Central memory CD8-positive, alpha-beta T cell (primary cell): ENCODE measurements at regions not wholly inside any gene's neighbourhood (a gene's known extent, or its start where the extent isn't known, plus 50 kb on each side); places are given as distances from the start of the nearest gene placed in this dataset.
"Not testable (repeated sequence)": the region's sequence is repeated elsewhere in the genome, so short reads cannot be mapped to it uniquely, and the experiment has no call there.

Source experiments
- ATAC-seq: fragments of 150-1000 bp; cut with Tn5 transposase; replicated peaks from 2 replicates; pipeline ENCODE4 v1.10.0; 2022; ENCODE audit warnings: mild to moderate bottlenecking, moderate FRiP score, moderate number of reproducible peaks; ENCODE audit not compliant: poor library complexity, severe bottlenecking; ENCODE audit errors: extremely low read depth
- DNase-seq, 2 donors: peaks; one replicate each; pipeline ENCODE4 v3.0.0; 2021; ENCODE audit warnings: low spot score in 2 of 2
- H3K27ac Mint-ChIP-seq: one replicate; pipeline ENCODE4 v1.8.0; 2022; ENCODE audit warnings: low read depth, mild to moderate bottlenecking, moderate library complexity, mixed read lengths
- H3K27me3 Mint-ChIP-seq: one replicate; pipeline ENCODE4 v1.8.0; 2022; ENCODE audit warnings: mixed read lengths
- H3K36me3 Mint-ChIP-seq: one replicate; pipeline ENCODE4 v1.8.0; 2022; ENCODE audit warnings: mild to moderate bottlenecking, moderate library complexity, mixed read lengths; ENCODE audit not compliant: insufficient read depth
- H3K4me1 Mint-ChIP-seq: one replicate; pipeline ENCODE4 v1.8.0; 2022; ENCODE audit warnings: mixed read lengths
- H3K4me3 Mint-ChIP-seq: one replicate; pipeline ENCODE4 v1.8.0; 2022; ENCODE audit warnings: mild to moderate bottlenecking, moderate library complexity, mixed read lengths
- H3K9me3 Mint-ChIP-seq: one replicate; pipeline ENCODE4 v1.8.0; 2022; ENCODE audit warnings: mixed read lengths

DNA sequence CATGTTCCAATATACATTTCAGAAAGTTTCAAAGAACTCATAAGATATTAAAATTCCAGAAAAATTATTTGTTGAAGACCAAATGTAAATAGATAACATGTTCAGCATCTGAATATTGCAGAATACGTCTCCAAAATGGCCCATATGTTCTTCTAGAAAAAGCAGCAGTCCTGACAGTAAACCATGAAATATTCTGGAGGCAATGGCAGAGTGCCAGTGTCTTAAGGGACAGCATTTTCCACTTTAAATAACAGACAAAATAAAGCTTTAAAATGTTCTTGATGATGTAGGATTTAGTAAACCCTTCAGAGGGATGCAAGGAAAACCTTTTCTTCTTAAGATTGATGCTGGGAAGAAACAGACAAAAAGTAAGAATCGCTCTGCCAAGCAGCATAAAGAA, 721.0 kb downstream of the NR2F1-AS1 start:
- Mint-ChIP-seq H3K27ac (no peak overlapping the region), H3K9me3 (no peaks in the 10 kb centered on the region), H3K4me3 (no peak overlapping the region), H3K36me3 (no peaks in the 10 kb centered on the region), H3K4me1 (no peaks in the 10 kb centered on the region), H3K27me3 (no peaks in the 10 kb centered on the region)
- no peak for ATAC-seq
- DNase-seq: no peak

DNA sequence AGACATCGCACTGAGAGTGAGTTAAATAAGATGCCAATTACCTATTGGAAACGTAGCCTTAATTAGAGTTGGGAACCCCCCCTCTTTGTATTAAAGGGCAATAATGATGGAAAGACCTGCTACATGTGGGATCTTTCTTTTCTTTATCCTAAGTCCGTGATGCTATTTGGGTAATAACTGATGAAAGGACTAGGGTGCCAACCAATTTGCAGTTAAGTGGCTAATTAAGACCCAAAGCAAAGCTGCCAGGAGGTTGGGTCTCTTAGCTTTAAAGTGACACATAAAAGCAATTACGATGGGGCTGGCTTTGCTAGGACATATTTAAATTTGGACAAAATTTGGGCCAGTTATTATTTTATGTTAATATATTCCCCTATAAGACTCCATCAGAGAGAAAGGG, 728.8 kb downstream of the NR2F1-AS1 start:
- H3K27ac Mint-ChIP-seq: no peak overlapping the region
- H3K9me3 Mint-ChIP-seq: peaks cover under 1% of the 10 kb centered on the region
- DNase-seq (no peak), ATAC-seq (no peak)
- H3K4me3 Mint-ChIP-seq: no peak overlapping the region
- no peaks in the 10 kb centered on the region for H3K27me3 Mint-ChIP-seq
- H3K36me3 Mint-ChIP-seq: no peaks in the 10 kb centered on the region
- H3K4me1 Mint-ChIP-seq: no peaks in the 10 kb centered on the region

DNA sequence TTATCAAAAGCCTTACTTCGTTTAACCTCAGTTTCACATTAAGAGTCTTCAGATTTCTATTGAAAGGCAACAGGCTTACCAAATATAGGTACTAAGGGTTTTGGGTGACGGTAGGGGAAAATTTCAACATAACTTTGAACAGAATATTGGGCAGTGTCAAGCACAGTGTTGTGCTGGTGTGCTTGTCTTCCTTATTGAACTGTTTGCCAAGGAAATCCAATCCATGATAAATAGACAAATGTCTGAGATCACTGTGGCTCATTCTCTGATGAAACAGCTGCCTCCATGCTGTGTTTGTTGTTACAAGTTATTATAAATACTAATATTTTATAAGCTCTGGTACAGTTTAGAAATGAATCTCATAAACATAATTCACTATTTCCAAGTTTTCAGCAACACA, 730.1 kb downstream of the NR2F1-AS1 start:
- H3K27ac Mint-ChIP-seq: no peak overlapping the region
- peaks cover 6% of the 10 kb centered on the region for H3K9me3 Mint-ChIP-seq
- H3K4me1 Mint-ChIP-seq: no peaks in the 10 kb centered on the region
- DNase-seq: no peak
- ATAC-seq: no peak
- no peaks in the 10 kb centered on the region for H3K27me3 Mint-ChIP-seq
- no peak overlapping the region for H3K4me3 Mint-ChIP-seq
- H3K36me3 Mint-ChIP-seq: no peaks in the 10 kb centered on the region

DNA sequence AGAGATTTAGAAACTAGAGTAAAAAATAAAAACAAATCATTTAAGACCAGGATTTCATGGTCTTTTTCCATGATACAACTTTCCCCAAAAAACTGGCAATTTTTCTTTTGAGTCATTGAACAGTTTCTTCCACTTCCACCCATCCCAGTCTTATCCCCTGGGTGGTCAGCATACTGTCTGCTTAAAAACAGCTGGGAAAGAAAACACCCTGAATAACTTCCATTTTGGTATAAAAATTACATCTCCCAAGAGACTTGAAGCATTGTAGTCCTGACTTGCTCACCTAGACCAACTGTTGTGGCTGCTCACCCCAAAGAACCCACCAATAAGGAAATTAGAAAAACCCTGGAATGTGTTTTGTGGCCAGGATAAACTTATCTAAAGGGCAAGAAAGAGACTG, 731.3 kb downstream of the NR2F1-AS1 start:
- Mint-ChIP-seq H3K4me3 (no peak overlapping the region), H3K36me3 (no peaks in the 10 kb centered on the region), H3K27me3 (no peaks in the 10 kb centered on the region), H3K4me1 (no peaks in the 10 kb centered on the region), H3K27ac (no peak overlapping the region), H3K9me3 (peaks cover 6% of the 10 kb centered on the region)
- no peak for DNase-seq
- ATAC-seq: no peak

DNA sequence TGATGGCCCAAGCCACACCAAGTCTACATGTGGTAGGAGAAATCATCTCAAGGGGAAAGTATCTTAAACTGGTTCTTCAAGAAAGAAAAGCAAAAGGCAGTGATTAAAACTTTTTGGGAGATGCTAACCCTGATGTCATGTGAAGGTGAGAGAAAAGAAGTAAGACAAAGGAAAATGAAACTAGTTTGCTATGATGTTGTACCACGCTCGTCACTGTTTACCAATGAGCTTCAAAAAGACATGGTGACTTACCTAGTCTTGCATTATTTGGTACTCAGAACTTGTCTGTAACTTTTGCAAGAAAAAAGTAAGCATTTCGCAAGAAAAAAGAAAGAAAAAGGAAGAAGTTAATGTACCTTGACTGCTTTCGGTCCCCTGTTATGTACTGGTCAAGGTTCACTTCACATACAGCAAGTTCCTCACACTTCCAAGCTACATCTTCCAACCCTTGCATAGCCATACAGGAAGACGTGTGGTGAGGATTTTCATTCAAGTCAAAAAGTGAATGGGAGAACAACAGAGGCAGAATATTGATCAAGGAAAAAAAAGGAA, 739.3 kb downstream of the NR2F1-AS1 start:
- Mint-ChIP-seq H3K27ac (no peak overlapping the region), H3K27me3 (no peaks in the 10 kb centered on the region), H3K4me1 (no peaks in the 10 kb centered on the region), H3K4me3 (no peak overlapping the region), H3K9me3 (peaks cover 12% of the 10 kb centered on the region), H3K36me3 (no peaks in the 10 kb centered on the region)
- DNase-seq: no peak
- ATAC-seq: no peak

DNA sequence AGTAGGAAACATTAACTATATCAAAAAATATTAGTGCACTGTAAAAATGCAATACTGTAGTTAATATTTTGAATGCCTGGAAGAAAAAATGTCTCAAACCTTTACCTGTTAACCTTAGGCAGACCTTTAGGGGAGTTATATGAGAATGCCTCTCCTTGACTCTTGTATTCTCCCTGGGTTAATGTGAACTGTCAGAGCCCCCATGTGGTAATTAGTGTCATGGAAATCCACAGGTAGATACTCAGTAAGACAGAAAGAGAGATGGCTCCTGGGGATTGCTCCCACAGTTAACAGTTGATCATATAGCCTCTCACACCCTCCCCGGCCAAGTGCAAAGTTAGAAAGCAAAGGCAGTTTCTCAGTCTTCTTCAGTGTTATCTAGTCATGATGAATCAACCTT, 742.8 kb downstream of the NR2F1-AS1 start:
- Mint-ChIP-seq H3K27me3 (no peaks in the 10 kb centered on the region), H3K36me3 (peaks cover 2% of the 10 kb centered on the region), H3K4me1 (no peaks in the 10 kb centered on the region), H3K9me3 (peaks cover 15% of the 10 kb centered on the region), H3K4me3 (no peak overlapping the region), H3K27ac (no peak overlapping the region)
- ATAC-seq: no peak
- DNase-seq: no peak

DNA sequence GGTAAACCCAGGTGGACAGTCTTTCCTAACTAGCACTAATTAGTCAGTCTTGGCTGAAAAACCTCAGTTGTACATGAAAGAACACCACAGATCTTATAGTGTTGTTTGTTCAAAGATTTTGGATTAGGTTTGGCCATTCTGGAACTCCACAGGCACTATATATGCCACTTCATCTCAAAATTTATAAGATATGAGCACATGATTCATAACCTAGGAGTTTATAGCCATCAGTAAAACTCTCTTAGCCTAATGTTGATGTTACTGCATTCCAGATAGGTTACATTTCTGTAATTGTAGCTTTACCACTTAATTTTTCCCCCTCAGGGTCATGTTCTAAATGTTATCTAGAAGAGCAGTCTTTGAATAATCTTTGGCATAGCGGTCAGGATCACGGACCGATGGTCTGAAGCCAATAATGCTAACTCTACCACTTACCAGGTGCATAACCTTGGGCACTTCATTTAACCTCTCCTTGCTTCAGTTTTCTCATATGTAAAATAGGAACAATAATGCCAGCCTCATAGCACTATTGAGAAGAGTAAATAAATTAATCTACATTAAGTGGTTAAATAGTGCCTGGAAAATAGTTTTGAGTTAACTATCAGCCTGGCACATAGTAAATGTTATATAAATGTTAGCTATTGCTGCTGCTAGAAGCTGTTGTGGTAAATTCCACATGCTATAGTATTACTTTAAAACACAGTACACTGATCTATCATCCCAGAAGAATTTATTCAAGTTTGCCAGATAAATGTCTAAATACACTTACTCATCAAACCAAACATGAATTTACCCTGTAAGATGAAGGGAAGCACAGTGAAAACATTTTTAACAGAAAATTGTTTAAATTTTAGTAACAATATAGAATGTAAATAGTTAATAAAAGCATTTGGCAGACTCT, 743.9 kb downstream of the NR2F1-AS1 start:
- H3K36me3 Mint-ChIP-seq: peaks cover 2% of the 10 kb centered on the region
- DNase-seq (no peak), ATAC-seq (no peak)
- no peak overlapping the region for H3K4me3 Mint-ChIP-seq
- no peaks in the 10 kb centered on the region for H3K4me1 Mint-ChIP-seq
- no peak overlapping the region for H3K27ac Mint-ChIP-seq
- H3K27me3 Mint-ChIP-seq: no peaks in the 10 kb centered on the region
- peaks cover 24% of the 10 kb centered on the region for H3K9me3 Mint-ChIP-seq

DNA sequence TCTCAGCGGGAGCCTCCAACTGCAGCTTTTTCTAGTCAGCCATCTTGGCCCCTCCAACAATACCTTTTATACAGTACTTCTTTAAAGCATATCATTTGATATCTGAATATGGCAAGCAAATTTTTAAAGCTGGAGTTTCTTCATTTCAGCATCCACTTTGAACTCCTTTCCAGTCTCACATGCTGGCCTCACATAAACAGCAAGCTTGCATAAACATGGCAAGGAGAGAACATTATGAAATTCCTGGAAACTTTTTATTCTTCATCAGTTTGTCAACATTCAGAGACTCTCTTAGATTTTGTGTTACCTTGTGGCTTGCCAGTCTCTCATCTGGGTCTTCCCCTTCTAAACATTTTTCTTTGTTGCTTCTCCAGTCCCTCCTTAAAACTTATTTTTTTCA, 745.3 kb downstream of the NR2F1-AS1 start:
- DNase-seq (no peak), ATAC-seq (no peak)
- Mint-ChIP-seq H3K36me3 (peaks cover 2% of the 10 kb centered on the region), H3K4me3 (no peak overlapping the region), H3K9me3 (peaks cover 18% of the 10 kb centered on the region), H3K27ac (no peak overlapping the region), H3K4me1 (no peaks in the 10 kb centered on the region), H3K27me3 (no peaks in the 10 kb centered on the region)

DNA sequence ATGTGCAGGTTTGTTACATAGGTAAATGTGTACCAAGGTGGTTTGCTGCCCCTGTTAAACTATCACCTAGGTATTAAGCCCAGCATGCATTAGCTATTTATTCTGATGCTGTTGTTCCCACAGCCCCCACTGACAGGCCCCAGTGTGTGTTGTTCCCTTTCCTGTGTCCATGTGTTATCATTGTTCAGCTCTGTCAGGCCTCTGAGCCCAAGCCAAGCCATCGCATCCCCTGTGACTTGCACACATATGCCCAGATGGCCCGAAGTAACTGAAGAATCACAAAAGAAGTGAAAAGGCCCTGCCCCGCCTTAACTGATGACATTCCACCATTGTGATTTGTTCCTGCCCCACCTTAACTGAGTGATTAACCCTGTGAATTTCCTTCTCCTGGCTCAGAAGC, 757.5 kb downstream of the NR2F1-AS1 start:
- not testable (repeated sequence) for H3K4me1 Mint-ChIP-seq, H3K36me3 Mint-ChIP-seq, DNase-seq, H3K4me3 Mint-ChIP-seq, ATAC-seq, H3K27ac Mint-ChIP-seq, H3K27me3 Mint-ChIP-seq
- peaks cover 15% of the 10 kb centered on the region for H3K9me3 Mint-ChIP-seq

DNA sequence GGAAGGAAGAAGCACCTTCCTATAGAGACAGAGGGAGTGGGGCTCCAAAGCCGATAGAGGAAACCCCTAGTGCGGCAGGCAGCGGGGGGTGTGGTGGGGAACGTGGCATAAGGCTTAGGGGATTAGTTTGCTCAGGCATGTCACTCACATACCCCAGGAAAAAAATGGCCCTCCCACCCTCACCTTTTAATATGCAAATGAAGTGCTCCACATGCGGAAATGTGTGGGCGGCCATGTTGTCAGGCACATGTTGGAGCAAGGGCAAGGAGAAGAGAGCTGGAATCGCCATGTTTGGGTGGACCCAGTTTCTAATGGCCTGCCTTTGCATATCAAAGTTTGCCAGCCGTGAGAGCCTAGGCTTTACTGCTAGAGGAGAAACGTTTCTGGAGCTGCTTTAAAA, 758.8 kb downstream of the NR2F1-AS1 start:
- H3K27me3 Mint-ChIP-seq: no peaks in the 10 kb centered on the region
- no peaks in the 10 kb centered on the region for H3K36me3 Mint-ChIP-seq
- no peak overlapping the region for H3K4me3 Mint-ChIP-seq
- ATAC-seq: no peak
- no peak overlapping the region for H3K27ac Mint-ChIP-seq
- no peaks in the 10 kb centered on the region for H3K4me1 Mint-ChIP-seq
- peaks cover 15% of the 10 kb centered on the region for H3K9me3 Mint-ChIP-seq
- no peak for DNase-seq

DNA sequence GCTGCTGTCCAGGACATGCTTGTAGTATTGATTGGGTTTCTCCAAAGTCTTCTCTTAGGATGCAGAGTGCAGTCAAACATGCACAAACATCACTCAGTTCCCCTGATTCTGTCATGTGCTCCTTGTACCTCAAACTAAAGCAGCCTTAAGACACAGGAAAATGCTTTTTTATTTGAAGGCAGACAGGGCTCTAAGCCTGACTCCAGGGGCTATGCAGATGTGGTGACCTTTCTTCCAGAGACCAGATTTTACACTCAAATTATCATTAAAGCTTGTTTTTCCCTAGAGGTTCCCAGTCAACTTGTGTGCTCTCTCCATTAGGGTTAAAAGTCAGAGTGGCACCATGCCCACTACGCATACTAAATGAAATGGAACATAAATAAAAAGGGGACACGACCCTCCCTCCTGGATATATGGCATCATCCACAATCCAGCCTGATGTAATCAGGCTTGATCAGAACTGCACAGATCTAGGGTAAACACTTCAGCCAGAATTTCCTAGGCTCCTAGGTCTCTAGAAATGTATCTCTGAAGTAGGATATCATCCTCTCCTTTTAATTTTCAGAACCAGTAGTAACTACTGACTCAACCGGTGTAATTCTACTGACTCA, 771.1 kb downstream of the NR2F1-AS1 start:
- peaks cover 10% of the 10 kb centered on the region for H3K9me3 Mint-ChIP-seq
- ATAC-seq: no peak
- H3K27me3 Mint-ChIP-seq: no peaks in the 10 kb centered on the region
- H3K4me3 Mint-ChIP-seq: no peak overlapping the region
- DNase-seq: no peak
- no peak overlapping the region for H3K27ac Mint-ChIP-seq
- H3K36me3 Mint-ChIP-seq: no peaks in the 10 kb centered on the region
- no peaks in the 10 kb centered on the region for H3K4me1 Mint-ChIP-seq

DNA sequence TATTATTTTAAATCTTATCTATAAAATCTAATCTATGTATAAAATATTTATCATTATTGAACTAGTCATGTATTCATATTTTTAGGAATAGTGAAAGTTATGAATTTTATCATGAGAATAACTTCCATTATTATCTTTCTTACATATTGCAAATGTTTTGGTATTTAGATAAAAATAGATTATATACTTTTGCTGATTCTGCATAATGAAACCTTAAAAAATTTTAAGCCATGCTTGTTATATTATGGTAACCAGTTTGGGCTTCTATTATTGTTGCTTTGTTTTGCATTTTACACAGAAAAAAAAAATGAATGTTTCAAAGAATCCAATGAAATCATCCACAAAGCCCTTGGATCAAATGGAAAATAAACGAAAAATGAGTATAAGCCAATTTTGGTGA, 772.5 kb downstream of the NR2F1-AS1 start:
- DNase-seq: no peak
- H3K4me3 Mint-ChIP-seq: no peak overlapping the region
- H3K9me3 Mint-ChIP-seq: peaks cover 6% of the 10 kb centered on the region
- no peaks in the 10 kb centered on the region for H3K4me1 Mint-ChIP-seq
- no peak overlapping the region for H3K27ac Mint-ChIP-seq
- no peak for ATAC-seq
- no peaks in the 10 kb centered on the region for H3K27me3 Mint-ChIP-seq
- H3K36me3 Mint-ChIP-seq: no peaks in the 10 kb centered on the region

DNA sequence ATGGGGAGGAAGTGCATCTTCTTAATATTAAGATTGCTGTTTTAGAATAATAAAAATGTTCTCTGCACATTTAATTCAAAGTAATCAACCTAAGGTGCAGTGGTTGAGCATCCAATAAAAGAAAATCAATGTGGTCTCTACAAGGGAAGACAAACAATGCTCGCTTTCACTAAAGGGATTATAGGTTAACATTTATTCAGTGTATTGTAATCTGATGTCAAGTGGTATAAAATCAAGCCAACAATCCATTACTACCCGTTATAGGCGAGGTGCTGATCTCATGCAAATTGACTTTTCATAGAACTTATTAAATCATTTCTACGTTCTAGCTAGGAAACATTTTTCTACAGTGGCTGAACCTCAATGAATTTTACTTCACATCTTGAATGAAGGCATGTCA, 773.9 kb downstream of the NR2F1-AS1 start:
- no peaks in the 10 kb centered on the region for H3K36me3 Mint-ChIP-seq
- no peak overlapping the region for H3K4me3 Mint-ChIP-seq
- ATAC-seq (no peak), DNase-seq (no peak)
- H3K9me3 Mint-ChIP-seq: peaks cover 5% of the 10 kb centered on the region
- H3K4me1 Mint-ChIP-seq: no peaks in the 10 kb centered on the region
- H3K27me3 Mint-ChIP-seq: no peaks in the 10 kb centered on the region
- H3K27ac Mint-ChIP-seq: no peak overlapping the region
